NB4 (cell line): ENCODE measurements at regions not wholly inside any gene's neighbourhood (a gene's known extent, or its start where the extent isn't known, plus 50 kb on each side); places are given as distances from the start of the nearest gene placed in this dataset.

ENCODE experiments used
- CTCF ChIP-seq: IDR thresholded peaks from one replicate; pipeline ENCODE4 v1.5.1; 2012; ENCODE audit warnings: low read depth, low read length
- MAX ChIP-seq: IDR thresholded peaks from 2 replicates; pipeline ENCODE4 v1.6.1; 2011; ENCODE audit warnings: low read depth, low read length

- TF ChIP-seq CTCF (no peak), MAX (no peak)
These were observed 483.0 kb downstream of the TMEM114 start for GRCh38 chr16:8107296-8107695.
